ENCODE measurements at regions not wholly inside any gene's neighbourhood (a gene's known extent, or its start where the extent isn't known, plus 50 kb on each side); places are given as distances from the start of the nearest gene placed in this dataset.

DNA sequence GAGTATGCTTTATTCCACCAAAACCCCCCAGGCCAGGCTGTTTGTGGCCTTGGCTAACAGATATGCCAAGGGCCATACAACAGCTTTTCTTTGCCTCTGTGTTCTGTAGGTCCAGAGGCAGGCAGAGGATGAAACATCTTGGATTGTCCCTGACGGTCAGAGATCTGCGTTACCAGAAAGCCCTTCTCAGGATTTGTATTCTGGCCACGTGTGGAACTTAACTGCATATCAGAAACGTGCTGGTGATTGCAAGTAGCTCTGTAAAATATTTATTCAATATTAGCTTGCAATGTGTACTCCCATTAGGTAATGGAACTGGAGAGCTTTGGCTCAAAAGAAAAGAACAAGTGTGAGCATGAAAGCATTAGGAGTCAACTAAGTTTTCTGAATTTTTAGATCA, 275.0 kb downstream of the CBLN4 start:
- Histone ChIP-seq H3K4me1 (replicated peaks) (no peaks in the 10 kb centered on the region), H3K27ac (no peak overlapping the region), H3K9me3 (no peaks in the 10 kb centered on the region), H3K36me3 (no peaks in the 10 kb centered on the region), H3K4me3 (no peak overlapping the region), H3K27me3 (replicated peaks; ENCODE audit: insufficient read depth) (no peaks in the 10 kb centered on the region)
- 64% methylated on average over 4 of the region's 4 CpGs for WGBS
- TF ChIP-seq POLR2A (IDR thresholded peaks at IDR 0.05) (no peak), POLR2AphosphoS5 (IDR thresholded peaks at IDR 0.05) (no peak)
- TF ChIP-seq, protein P1, sequence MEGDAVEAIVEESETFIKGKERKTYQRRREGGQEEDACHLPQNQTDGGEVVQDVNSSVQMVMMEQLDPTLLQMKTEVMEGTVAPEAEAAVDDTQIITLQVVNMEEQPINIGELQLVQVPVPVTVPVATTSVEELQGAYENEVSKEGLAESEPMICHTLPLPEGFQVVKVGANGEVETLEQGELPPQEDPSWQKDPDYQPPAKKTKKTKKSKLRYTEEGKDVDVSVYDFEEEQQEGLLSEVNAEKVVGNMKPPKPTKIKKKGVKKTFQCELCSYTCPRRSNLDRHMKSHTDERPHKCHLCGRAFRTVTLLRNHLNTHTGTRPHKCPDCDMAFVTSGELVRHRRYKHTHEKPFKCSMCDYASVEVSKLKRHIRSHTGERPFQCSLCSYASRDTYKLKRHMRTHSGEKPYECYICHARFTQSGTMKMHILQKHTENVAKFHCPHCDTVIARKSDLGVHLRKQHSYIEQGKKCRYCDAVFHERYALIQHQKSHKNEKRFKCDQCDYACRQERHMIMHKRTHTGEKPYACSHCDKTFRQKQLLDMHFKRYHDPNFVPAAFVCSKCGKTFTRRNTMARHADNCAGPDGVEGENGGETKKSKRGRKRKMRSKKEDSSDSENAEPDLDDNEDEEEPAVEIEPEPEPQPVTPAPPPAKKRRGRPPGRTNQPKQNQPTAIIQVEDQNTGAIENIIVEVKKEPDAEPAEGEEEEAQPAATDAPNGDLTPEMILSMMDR (IDR thresholded peaks at IDR 0.05): no peak
- intact Hi-C loops (cut with DNase I): no loop called here
- no peak for DNase-seq (ENCODE audit: low spot score)

GRCh38 chr20:55714736-55715135, 290.6 kb downstream of the CBLN4 start:
- intact Hi-C loops (cut with DNase I): no loop called here
- no peak overlapping the region for H3K4me3 ChIP-seq
- no peak for DNase-seq (ENCODE audit: low spot score)
- WGBS: 43% methylated on average over 6 of the region's 6 CpGs
- H3K27ac ChIP-seq: no peak overlapping the region
- H3K36me3 ChIP-seq: no peaks in the 10 kb centered on the region
- TF ChIP-seq POLR2A (IDR thresholded peaks at IDR 0.05) (no peak), POLR2AphosphoS5 (IDR thresholded peaks at IDR 0.05) (no peak)
- TF ChIP-seq, protein P1 (IDR thresholded peaks at IDR 0.05): no peak
- no peaks in the 10 kb centered on the region for H3K4me1 ChIP-seq (replicated peaks)
- no peaks in the 10 kb centered on the region for H3K9me3 ChIP-seq
- H3K27me3 ChIP-seq (replicated peaks; ENCODE audit: insufficient read depth): no peaks in the 10 kb centered on the region

- no peak overlapping the region for H3K4me3 ChIP-seq
- no peaks in the 10 kb centered on the region for H3K36me3 ChIP-seq
- no peaks in the 10 kb centered on the region for H3K27me3 ChIP-seq (replicated peaks; ENCODE audit: insufficient read depth)
- TF ChIP-seq POLR2A (IDR thresholded peaks at IDR 0.05) (no peak), POLR2AphosphoS5 (IDR thresholded peaks at IDR 0.05) (no peak)
- TF ChIP-seq, protein P1 (IDR thresholded peaks at IDR 0.05): no peak
- no peak for DNase-seq (ENCODE audit: low spot score)
- intact Hi-C loops (cut with DNase I): no loop called here
- H3K9me3 ChIP-seq: no peaks in the 10 kb centered on the region
- no peak overlapping the region for H3K27ac ChIP-seq
- H3K4me1 ChIP-seq (replicated peaks): no peaks in the 10 kb centered on the region
These were observed 291.2 kb downstream of the CBLN4 start for GRCh38 chr20:55714082-55714481.

- no peak overlapping the region for H3K27ac ChIP-seq
- no peak overlapping the region for H3K4me3 ChIP-seq
- WGBS: 27% methylated on average over 3 of the region's 3 CpGs
- intact Hi-C loops (cut with DNase I): no loop called here
- no peaks in the 10 kb centered on the region for H3K9me3 ChIP-seq
- H3K4me1 ChIP-seq (replicated peaks): no peaks in the 10 kb centered on the region
- TF ChIP-seq, protein P1 (IDR thresholded peaks at IDR 0.05): no peak
- TF ChIP-seq POLR2A (IDR thresholded peaks at IDR 0.05): no peak
- no peak for TF ChIP-seq POLR2AphosphoS5 (IDR thresholded peaks at IDR 0.05)
- H3K36me3 ChIP-seq: no peaks in the 10 kb centered on the region
- no peak for DNase-seq (ENCODE audit: low spot score)
- H3K27me3 ChIP-seq (replicated peaks; ENCODE audit: insufficient read depth): no peaks in the 10 kb centered on the region
These were observed 300.9 kb downstream of the CBLN4 start for GRCh38 chr20:55704458-55704857.

DNA sequence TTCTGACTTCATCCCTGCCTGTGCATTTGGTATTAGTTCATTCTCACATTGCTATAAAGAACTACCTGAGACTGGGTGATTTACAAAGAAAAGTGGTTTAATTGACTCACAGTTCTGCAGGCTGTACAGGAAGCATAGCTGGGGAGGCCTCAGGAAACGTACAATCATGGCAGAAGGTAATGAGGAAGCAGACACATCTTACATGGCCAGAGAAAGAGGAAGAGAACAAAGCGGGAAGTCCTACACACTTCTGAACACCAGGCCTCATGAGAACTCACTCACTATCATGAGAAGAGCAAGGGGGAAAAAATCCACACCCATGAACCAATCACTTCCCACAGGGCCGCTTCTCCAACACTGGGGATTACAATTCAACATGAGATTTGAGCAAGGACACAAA, 303.9 kb downstream of the CBLN4 start:
- Histone ChIP-seq H3K27ac (no peak overlapping the region), H3K4me3 (no peak overlapping the region)
- 85% methylated on average over 3 of the region's 3 CpGs for WGBS

More for the DNA sequence above, 303.9 kb downstream of the CBLN4 start:
- H3K4me1 ChIP-seq (replicated peaks): no peaks in the 10 kb centered on the region
- no peak for DNase-seq (ENCODE audit: low spot score)
- H3K27me3 ChIP-seq (replicated peaks; ENCODE audit: insufficient read depth): no peaks in the 10 kb centered on the region
- no peak for TF ChIP-seq POLR2A (IDR thresholded peaks at IDR 0.05)
- TF ChIP-seq, protein P1 (IDR thresholded peaks at IDR 0.05): no peak
- TF ChIP-seq POLR2AphosphoS5 (IDR thresholded peaks at IDR 0.05): no peak
- H3K36me3 ChIP-seq: no peaks in the 10 kb centered on the region
- H3K9me3 ChIP-seq: no peaks in the 10 kb centered on the region
- intact Hi-C loops (cut with DNase I): no loop called here

All from prostate gland (tissue), 2 donors.